GM12874 (cell line): ENCODE measurements at regions not wholly inside any gene's neighbourhood (a gene's known extent, or its start where the extent isn't known, plus 50 kb on each side); places are given as distances from the start of the nearest gene placed in this dataset.

Experiments
- TF ChIP-seq, protein P1 (sequence below): IDR thresholded peaks from 2 replicates; pipeline ENCODE4 v1.5.1; 2011; ENCODE audit warnings: low read depth, mild to moderate bottlenecking, control low read depth, low read length, moderate library complexity; ENCODE audit not compliant: insufficient read depth

DNA sequence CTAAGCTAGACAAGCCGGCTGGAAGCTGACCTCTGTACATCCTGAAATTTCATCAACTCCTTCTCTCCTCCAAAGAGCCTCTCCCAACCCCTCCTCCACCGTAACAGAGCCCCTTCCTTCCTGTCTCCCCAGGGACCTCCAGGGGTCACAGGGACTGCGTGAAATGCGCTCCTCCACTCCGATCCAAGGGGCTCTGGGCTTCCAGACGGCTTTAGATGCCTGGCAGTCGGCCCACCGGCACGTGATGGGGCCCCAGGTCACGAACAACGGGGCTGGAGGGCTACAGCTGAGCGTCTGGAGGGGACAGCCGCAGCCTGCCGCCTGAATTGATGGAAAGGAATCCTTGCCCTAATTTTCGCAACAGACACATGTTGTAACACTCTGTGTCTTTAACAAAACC is 264.1 kb downstream of the MN1 start:
- TF ChIP-seq, protein P1, sequence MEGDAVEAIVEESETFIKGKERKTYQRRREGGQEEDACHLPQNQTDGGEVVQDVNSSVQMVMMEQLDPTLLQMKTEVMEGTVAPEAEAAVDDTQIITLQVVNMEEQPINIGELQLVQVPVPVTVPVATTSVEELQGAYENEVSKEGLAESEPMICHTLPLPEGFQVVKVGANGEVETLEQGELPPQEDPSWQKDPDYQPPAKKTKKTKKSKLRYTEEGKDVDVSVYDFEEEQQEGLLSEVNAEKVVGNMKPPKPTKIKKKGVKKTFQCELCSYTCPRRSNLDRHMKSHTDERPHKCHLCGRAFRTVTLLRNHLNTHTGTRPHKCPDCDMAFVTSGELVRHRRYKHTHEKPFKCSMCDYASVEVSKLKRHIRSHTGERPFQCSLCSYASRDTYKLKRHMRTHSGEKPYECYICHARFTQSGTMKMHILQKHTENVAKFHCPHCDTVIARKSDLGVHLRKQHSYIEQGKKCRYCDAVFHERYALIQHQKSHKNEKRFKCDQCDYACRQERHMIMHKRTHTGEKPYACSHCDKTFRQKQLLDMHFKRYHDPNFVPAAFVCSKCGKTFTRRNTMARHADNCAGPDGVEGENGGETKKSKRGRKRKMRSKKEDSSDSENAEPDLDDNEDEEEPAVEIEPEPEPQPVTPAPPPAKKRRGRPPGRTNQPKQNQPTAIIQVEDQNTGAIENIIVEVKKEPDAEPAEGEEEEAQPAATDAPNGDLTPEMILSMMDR = no peak

- TF ChIP-seq, protein P1 = no peak
Measured at GRCh38 chr22:27538666-27539065, 262.9 kb downstream of the MN1 start.

DNA sequence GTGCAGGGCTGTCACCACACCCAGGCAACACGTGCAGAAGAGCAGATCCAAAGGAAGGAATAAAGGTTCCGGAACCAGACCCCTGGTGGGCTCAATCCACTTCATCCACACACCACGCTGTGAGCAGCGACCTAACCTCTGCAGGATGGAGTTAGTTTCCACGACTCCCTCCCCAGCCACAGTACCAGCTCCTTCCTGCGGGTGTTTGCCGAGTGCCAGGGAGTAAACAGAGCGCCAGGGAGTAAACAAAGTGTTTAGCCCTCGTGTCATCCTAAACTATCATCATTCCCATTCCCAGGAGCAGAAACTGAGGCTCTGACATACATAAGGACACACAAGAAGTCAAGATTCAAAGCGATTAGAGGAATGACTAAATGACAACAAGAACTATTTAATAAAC is 261.3 kb downstream of the MN1 start:
- TF ChIP-seq, protein P1 = no peak

DNA sequence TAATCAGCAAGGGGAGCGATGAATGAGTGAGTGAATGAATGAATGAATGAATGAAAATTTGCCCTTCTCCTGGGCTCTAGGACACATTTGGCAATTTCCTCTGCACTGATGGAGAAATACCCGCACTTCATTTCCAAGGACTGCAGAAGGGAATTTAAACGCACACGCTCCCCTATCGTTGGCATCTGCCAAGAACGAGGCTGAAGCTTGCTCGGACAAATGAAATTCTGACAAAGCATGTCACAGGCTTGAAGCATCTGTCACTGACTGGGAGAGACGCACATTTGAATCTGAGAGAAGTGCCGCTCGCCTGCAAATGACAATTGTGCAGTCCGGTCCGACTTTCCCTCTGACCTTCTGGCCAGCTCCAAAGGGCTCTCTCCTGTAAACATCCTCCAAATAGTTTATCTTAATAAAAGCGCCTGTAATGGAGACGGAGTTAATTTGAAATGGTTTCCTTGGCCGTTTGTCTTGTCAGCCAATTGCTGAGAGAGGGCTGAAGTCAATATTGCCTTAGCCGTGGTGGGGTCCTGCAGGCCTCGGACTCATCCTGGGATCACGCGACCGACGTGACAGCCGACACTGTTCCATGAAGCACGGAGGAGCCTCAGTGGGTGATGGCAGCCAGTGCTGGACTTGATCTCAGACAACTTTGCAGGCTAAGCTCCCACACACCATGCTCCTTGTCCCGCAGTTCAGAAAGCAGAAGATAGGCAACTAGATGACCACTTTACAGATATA is 260.7 kb downstream of the MN1 start:
- TF ChIP-seq, protein P1 = no peak

- TF ChIP-seq, protein P1 = no peak
Measured at GRCh38 chr22:27541836-27542235, 259.7 kb downstream of the MN1 start.

DNA sequence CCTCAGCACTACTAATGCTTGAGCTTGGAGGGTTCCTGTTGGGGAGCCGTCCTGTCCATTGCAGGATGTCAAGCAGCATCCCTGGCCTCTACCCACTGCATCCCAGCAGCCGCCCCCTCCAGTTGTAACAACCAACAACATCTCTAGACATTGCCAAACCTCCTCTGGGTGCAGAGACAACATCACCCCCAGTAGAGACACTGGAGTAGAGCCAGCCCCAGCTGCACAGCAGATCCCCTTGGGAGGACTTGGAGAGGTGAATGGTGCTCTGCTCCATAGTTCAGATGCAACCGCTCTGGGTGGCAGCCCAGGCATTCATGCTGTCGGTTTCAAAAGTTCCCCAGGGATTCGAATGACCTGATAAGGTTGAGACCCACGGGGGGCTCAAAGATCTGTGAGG is 259.0 kb downstream of the MN1 start:
- TF ChIP-seq, protein P1 = no peak

DNA sequence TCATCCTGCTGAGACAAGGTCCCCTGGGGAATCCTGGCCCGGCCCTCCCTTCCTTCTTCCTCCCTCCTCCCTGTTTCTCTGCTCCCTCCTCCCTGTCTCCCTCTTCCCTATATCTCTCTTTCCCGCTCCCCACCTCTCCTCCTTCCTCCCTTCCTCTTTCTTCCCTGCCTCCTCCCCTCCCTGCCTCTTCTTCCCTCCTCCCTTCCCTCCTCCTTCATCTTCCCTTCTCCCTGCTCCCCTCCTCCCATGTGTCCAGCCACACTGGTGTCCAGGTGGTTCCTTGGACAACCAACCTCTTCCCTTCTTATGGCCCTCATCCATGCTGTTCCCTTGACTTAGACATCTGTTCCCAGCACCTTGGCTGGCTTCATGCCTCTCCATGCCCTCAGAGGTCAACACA is 258.1 kb downstream of the MN1 start:
- TF ChIP-seq, protein P1 = no peak
